Retina (tissue), 1 donor: ENCODE measurements at regions not wholly inside any gene's neighbourhood (a gene's known extent, or its start where the extent isn't known, plus 50 kb on each side); places are given as distances from the start of the nearest gene placed in this dataset.
A peak's percentile ranks its signal among the peaks of the same experiment; 100 is the strongest.

Experiments used
- DNase-seq: peaks from one replicate; pipeline ENCODE4 v3.0.0-alpha.2; 2016

DNA sequence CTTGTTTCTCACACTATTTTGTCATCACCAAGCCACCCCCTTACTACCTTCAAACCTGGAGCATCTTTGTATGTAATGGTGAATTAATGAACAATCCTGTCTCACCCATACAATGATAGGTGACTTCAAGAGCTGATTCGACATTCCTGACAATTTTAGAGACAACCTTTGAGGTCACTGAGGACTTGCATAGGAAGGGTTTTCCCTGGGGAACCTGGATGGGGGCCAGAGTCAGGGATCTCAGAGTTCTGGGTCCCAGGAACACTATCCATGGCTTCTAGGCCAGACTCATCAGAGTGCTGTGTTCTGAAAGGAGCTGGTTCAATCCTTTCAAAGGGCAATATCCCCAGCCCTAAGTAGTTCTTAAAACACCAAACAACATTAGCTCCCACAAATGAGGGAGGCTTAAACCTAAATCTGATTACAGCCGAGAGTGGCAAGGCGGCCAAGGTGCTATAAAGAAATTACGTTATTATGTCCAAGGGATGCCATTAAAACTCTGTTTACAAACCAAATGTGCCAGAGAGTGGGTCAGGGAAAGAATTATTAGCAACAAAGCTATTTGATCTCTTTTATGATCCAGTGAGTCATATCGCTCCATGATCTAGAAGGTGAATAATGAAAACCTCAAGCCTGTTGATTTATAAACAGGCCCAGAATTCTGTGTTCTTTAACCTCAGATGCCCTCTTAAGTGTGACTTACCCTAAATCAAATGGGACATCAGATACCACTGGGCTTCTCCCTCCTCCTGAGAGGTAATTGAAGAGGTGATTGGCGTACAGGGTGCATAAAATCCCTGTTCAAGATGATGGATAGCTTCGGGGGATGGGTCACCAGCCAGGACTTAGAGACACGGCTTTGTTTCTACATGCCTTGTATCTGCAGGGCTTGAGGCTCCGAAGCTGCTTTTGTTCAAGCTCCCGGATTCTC lies 230.2 kb upstream of the TBX3 start:
- DNase-seq, result no peak

DNA sequence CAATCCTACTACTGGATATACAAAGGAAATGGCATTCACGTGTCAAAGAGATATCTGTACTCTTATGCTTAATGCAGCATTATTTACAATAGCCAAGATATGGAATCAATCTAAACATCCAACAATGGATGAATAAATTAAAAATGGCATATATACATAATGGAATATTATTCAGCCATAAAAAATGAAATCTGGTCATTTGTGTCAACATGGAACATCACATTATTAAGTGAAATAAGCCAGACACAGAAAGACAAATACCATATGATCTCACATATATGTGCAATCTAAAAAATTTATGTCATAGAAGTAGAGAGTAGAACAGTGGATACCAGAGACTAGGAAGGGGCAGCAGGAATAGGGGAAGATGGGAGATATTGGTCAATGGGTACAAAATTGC lies 228.8 kb upstream of the TBX3 start:
- no peak for DNase-seq

DNA sequence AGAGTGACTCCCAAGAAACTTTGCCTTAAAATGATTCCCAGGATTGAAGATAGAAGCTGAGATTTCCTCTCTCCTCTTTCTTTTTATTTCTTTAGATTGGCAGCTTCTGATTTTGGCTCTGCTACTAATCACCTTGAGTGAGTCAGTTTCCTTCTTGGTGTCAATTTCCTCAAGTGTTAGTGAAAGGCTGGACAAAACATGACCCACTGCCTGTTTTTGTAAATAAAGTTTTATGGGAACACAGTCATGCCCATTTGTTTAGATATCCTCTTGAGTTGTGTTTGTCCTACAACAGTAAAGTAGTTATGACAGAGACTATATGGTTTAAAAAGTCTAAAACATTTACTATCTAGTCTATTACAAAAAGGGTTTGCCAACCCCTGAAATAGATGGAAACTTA lies 227.2 kb upstream of the TBX3 start:
- no peak for DNase-seq

DNA sequence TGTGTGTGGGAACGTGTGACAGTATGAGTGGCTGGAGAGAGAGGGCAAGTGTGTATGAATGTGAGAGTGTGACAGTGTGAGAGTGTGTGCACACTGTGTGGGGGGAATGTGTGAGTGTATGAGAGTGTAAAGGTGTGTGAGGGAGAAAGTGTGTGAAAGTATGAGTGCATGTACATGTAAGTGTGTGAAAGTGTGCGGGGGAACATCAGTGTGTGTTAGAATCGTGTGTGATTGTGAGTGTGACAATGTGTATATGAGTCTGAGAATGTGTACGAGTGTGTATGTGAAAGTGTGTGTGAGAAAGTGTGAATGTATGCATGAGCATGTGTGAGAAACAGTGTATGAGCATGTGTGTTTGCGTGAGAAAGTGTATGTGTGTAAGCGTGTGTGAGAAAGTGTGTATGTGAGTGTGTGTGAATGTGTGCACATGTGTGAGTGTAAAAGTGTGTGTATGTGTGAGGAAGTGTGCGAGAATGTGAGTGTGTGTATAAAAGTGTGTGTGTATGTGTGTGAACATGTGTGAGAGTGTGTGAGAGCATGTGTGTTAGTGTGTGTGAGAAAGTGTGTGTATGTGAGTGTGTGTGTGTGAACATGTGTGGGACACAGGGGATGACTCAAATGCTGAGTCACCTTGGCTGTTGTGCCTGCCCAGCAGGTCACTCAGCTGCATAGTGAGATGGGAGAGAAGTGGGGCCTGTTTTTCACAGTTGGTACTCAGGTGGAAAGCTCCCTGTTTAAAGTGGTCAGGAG lies 220.5 kb upstream of the TBX3 start:
- no peak for DNase-seq

DNA sequence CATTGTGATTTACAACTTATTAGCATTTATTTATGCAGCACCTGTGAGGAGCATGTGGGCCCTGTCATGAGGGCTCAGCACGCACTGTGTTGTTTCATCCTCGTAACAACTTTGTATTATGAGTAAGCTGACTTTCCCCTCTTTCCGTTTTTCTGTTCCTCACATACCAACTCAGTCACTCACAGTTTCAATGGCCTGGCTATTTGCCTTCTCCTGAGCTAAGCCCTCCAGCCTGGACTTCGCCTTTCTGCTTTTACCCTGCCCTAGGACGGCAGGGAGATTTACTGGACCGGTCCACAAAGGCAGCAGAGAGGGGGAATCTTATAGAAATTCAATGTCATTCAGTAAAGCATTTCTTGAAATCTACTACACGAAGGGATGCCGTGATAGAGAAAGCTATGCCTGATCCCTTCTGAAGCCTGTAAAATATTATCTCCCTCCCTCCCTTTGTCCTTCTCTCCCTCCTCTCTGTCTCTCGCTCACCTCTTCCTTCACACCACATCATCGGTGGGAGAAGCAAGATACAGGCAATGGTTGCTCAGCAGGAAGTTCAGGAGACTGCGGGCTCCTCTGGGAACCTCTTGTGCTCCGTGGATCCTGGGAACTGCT lies 219.2 kb upstream of the TBX3 start:
- DNase-seq, result no peak

DNA sequence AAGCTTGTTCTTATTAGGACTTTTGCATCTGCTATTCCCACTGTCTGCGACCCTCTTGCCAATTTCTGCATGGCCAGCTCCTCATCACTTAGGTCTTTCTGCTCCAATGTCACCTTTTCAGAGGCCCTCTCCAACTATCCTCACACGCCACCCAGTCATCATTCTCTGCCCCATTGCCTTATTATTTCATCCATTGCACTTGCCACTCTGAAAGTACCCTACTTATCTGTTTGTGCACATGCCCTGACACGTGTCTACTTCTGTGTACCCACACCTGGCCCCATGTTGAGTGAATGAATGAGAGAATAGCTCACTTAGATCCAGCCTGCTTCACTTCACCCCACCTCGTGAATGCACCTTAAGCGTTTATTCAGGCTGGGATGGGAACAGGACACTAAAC lies 218.7 kb upstream of the TBX3 start:
- no peak for DNase-seq

DNA sequence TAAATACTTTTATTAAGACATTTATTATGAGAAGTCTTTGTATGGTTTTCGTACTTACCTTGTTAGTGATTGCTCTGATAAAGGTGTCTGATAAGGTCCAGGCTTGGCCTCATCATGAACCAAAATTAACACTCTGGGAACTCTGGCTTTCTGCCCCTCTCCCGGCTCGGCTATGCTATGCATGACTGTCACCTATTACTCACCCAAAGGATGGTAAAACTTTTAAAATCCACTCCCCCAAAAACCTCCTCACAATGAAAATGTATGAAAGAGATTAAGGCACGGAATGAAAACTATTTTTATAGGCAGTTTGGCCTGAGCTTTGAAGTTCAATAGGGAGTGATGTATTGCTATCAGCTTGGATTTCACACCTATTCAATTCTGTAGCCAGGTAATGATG lies 217.3 kb upstream of the TBX3 start:
- no peak for DNase-seq

DNA sequence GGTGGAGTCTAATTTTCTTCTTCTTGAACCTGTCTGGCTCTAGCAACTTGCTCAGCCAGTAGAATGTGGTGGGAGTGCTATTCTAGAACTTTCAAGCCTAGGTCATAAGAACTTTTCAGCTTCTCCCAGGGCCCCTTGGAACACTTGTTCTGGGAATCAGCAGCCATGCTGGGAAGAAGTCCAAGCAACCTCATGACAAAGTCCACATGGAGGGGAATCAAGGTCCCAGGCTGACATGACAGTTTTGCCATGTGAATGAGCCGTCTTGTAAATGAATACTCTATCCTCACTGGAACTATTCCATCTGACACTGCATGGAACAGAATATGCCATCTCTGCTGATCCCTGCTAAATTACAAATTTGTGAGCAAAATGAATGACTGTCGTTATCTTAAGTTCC lies 214.2 kb upstream of the TBX3 start:
- DNase-seq, result no peak

DNA sequence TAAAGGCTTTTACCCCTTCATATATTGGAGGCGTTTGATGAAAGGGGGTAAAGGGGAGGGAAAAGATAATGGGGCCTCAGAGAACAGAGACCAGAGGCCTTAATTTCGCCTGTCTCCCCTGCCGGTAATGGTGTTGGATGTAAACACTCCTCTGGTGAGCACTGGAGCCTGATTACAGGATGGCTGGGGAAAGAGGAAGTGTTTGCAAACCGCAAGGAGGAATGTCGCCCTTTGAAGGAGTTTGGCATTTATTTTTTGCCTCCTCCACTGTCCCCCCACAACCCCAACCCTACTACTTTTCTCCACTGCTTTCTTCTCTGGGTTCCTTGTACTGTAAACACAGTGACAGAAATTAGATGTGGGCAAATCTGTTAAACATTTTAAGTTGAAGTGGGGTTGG lies 211.9 kb upstream of the TBX3 start:
- DNase-seq, result no peak

DNA sequence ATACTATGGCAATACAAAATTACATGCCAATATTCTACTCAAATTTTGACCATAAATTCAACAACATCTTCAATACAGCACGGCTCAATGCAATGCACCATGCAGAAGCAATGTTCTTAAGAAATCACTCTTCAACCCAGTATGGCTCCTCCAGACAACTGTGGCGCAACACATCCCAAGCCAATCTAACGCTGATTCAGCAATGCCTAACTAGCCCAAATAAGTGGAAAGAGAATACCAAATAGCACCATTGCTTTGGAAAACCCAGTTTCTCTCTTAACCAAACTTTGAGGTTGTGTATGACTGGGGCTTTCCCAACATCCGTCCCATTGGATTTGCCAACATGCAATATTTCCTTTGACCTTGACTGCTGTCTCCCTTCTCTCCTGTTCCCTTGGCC lies 211.1 kb upstream of the TBX3 start:
- DNase-seq, result no peak

DNA sequence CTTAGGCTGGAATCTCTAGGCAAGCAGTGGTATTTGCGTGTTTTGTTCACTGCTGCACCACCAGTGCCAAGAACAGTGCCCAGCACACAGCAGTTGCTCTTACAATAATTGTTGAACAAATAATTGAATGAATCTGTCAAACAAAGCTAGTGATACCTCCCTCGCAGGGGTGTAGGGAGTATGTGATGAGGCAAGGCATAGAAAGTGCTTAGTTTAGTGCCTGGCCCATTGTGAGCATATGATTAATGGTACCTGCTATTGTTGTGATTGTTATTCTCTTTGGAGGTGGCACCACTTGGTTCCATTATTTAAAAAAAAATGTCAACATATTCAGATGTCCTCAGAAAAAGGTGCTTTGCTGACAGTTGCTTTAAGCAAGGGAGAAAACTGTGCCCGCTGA lies 210.1 kb upstream of the TBX3 start:
- no peak for DNase-seq

DNA sequence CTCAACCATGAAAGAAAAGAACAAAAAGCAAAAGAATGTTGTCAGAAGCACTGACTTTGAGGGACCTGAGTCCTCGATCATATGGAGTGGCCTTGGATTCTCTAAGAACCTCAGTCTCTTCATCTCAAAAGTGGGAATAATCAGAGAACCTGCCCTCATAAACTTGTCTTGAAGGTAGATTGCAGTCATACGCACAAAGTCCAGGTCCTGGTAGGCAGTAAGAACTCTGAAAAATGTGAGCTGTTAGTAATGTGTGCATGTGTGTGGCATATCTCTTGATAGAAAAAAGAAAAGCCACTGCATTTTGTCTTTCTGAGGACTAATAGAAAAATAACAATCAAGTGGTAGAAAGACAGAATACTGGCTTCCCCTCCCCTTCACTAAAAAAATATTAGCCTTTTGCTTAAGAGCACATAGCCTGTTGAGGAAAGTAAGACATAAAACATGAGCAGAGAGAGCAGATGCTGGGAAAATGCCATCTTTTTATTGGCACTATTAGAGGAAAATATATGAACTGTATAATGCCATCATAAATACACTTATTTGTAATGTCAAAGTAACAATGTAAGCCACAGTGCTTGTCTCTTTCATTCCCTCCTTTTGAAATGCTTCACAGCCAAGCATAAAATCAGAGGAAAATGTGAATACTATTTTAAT lies 205.1 kb upstream of the TBX3 start:
- no peak for DNase-seq

DNA sequence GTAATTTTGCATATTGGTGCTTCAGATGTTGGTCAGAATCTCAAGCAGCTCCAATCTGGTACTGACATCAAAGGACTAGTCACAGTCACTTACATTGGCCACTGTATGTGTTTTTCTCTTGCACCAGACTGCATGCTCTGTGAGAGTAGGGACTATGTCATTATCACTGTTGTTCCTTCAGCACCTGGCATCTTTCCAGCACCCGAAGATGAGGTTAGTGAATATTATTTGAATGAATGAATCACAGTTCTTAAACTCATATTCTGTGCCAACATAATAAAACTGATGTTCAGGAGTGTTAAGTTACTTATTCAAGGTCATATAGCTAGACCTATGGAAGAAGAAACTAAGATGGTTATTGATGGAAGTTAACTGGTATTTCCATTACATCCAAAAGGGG lies 204.5 kb upstream of the TBX3 start:
- DNase-seq, result no peak

DNA sequence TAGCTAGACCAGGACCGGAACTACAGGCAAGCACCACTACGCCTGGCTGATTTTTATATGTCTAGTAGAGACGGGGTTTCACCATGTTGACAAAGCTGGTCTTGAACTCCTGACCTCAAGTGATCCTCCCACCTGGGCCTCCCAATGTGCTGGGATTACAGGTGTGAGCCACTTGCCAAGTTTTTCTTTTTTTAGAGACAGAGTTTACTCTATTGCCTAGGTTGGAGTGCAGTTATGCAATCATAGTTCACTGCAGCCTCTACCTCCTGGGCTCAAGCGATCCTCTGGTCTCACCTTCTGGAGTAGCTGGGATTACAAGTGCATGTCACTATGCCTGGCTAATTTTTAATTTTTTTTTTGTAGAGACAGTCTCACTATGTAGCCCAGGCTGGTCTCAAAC lies 201.5 kb upstream of the TBX3 start:
- DNase-seq, result no peak

DNA sequence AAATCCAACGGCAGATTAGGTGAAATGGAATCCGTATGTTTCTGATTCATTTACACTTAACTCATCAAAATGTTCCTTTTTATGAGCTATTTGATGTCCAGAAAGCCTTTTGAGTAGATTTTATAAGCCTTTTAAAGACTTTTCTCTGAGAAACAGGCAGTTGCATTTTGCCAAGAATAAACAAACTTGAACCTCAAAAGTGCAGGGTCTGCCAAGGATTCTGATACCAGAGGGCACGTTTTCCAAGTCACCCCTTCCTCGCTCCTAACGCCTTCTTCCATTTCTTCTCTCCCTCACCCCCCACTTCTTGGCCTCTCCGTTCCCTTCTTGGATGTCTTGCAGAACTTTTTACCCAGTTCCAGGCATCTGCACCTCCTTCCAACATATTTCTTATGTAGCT lies 200.6 kb upstream of the TBX3 start:
- DNase-seq, result no peak

DNA sequence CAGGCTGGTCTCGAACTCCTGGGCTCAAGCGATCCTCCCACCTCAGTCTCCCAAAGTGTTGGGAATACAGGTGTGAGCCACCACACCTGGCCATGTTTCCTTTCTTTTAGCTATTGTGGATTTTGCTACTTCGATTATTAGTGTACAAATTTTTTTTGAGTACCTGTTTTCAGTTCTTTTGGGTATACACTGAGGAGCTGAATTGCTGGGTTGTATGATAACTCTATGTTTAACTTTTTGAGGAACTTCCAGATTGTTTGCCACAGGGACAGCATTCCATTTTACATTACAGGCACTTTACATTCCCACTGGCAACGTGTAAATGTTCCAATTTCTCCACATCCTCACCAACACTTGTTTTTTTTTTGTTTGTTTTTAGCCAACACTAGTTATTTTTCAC lies 198.1 kb upstream of the TBX3 start:
- no peak for DNase-seq

DNA sequence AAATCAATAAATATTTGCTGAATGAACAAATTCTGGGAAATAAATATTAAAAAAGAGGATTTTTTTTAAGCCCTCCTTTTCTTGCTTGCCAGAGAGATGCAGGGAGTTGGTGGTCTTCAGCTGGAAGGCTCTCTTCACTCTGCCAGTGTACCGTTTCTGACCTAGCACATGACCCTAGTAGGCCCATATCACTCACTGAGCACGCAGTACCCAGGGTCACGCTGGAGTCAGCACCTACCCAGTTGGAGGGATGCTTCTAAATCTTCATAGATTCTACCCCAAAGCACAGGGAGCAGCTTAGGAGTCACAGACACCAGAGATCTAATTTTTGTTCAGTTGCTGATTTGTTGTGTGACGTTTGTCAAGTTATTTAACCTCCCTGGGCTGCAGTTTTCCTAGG lies 195.4 kb upstream of the TBX3 start:
- no peak for DNase-seq

DNA sequence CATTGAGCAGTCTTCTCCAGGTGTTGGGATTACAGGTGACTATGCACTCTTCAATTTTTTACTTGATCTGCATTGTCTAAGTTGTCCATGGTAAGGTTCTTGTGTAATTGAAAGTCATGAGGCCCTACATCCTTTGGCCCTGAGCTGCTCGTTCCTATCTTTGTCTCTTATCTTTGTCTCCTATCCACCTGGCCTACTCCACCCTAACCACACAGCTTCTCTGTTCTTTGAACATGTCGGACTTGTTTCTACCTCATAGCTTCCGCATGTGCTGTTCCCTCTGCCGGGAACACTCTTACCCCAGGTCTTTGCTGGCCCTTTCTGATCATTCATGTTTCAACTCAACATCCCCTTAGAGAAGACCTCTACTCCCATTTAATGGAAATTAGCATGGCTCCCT lies 194.8 kb upstream of the TBX3 start:
- no peak for DNase-seq

DNA sequence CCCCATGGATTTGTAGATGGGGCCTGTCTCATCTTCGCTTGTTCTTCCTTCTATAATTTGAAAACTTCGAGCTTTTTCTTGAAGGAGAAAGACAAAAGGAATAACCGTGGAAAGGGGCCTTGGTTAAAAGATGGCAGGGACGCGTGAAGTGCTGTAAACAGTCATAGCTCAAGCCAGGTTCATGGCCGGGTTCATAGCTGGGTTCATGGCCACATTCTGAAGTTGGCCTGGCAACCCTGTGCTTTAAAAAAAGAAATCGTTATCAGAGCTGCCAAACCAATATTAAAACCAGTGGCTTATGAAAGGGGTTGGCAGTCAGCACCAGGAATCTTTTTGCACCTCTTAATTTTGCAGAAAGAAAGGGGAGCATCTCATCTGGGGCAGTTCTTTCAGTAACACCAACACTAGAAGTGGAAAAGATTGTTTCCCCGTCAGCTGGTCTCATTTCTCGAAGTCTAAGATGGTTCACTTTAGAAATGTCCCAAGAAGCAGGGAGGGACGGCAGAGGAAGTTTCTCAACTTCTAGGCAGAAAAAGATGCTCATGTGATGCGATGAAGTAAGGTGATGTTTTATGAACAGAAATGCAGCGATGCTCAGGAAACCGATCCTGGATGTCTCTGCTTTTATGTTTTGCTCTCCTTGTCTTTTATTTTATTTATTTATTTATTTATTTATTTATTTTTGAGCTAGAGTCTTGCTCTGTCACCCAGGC lies 193.1 kb upstream of the TBX3 start:
- no peak for DNase-seq

DNA sequence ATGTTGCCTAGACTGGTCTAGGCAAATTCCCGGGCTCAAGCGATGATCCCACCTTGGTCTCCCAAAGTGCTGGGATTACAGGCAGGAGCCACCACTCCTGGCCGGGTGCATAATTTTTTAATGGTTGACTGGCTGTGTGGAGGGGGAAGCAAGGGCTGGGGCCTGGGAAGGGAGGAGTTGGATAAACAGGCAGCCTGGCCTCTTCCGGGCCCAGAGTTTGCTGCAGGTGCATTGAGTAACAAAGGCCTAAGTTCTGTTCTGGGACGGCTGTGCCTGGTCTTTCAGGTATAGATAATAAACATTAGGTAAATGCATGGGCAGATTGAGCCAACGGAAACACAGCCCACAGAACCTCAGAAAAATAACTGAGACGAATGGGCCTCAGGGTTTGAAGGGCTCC lies 191.3 kb upstream of the TBX3 start:
- no peak for DNase-seq

DNA sequence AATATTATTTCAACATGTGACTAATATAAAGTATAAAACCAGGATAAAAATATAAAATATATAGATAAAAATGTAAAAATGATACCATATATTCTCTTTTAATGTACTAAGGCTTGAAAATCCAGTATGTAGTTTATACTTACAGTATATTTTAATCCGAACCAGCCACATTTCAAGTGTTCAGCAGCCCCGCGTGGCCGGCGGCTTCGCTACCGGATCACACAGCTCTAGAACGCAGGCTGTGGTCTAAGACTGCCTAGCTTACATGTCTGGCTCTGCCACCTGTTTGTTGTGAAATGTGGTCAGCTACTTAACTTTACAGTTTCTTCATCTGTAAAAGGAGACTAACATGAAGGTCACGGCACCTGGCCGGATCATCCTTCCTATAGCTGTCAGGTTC lies 189.7 kb upstream of the TBX3 start:
- no peak for DNase-seq

DNA sequence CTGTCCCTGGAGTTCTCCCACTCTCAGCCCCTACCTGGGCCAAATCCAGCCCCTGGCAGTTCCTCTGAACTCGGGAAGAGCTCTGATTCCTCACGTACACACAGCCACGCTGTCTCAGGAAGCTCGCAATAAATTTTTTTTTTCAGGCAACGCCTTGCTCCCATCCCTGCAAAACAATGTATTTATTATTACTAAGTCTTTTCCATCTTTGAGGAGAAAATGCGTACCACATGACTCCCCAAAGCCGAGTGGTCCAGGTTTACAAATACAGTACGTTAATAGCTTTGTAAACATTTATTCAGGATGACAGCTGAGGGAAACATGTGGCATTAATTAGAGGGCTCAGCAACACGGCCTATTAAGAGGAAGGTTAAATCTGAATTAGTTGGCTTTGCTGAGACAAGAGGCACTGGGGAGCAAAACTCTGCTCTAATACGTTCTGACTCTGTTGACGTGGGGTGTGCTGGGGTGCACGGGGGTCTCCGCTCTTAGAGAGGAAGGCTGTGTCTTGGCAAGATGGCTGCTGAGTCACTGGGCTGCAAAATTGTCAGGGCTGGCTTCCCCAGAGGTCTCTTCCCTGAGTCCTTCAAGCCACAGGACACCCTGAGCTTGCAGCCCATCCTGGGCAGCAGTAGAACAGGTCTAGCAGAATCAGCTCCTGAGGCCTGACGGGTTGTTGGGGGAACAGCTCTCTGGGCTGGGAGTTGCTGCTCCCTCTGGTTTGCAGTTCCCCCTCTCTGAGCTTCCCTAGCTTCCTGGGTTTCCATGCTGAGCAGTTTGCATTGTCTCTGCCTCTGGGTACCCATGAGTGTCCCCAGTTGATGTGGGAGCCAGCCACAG lies 185.2 kb upstream of the TBX3 start:
- DNase-seq, result peak; percentile 67
